Peyer's patch (tissue), 4 donors: ENCODE measurements at regions not wholly inside any gene's neighbourhood (a gene's known extent, or its start where the extent isn't known, plus 50 kb on each side); places are given as distances from the start of the nearest gene placed in this dataset.

Experiments used
- DNase-seq, 3 donors: peaks; one replicate each; pipeline ENCODE4 v3.0.0-alpha.2; 2017 to 2019
- H3K27ac ChIP-seq, 4 donors: fragments of 200-600 bp; sonication (generic); one replicate each; pipeline ENCODE4 v1.5.1; 2016 to 2019
- H3K27me3 ChIP-seq, 2 donors: fragments of 200-600 bp; sonication (generic); one replicate each; pipeline ENCODE4 v1.5.1; 2019
- H3K36me3 ChIP-seq, 3 donors: fragments of 200-600 bp; sonication (generic); one replicate each; pipeline ENCODE4 v1.5.1; 2016 to 2019
- H3K4me1 ChIP-seq, 4 donors: fragments of 200-600 bp; sonication (generic); one replicate each; pipeline ENCODE4 v1.5.1; 2016 to 2019
- H3K4me3 ChIP-seq, 4 donors: fragments of 200-600 bp; sonication (generic); 1 replicate in 3 of 4; 2 replicates in 1 of 4; pipeline ENCODE4 v1.5.1; 2016 to 2019; ENCODE audit warnings: mild to moderate bottlenecking in 1 of 4
- H3K9me3 ChIP-seq, 4 donors: fragments of 200-600 bp; sonication (generic); one replicate each; pipeline ENCODE4 v1.5.1; 2016 to 2019; ENCODE audit warnings: mild to moderate bottlenecking in 1 of 4
- POLR2A ChIP-seq, 2 donors: fragments of 450-650 bp; IDR thresholded peaks; one replicate each; pipeline ENCODE4 v1.5.1; 2017; ENCODE audit warnings: antibody characterized with exemption in 2 of 2, mild to moderate bottlenecking in 2 of 2, moderate library complexity in 2 of 2
- TF ChIP-seq, protein P1 (sequence below), 6 experiments: fragments of 450-650 bp in 4 of 6; fragments of 200-600 bp in 2 of 6; sonication (generic) in 1 of 6; IDR thresholded peaks; one replicate each; pipeline ENCODE4 v1.5.1; 2017 to 2019; ENCODE audit warnings: antibody characterized with exemption in 6 of 6, mild to moderate bottlenecking in 3 of 6, moderate library complexity in 1 of 6

DNA sequence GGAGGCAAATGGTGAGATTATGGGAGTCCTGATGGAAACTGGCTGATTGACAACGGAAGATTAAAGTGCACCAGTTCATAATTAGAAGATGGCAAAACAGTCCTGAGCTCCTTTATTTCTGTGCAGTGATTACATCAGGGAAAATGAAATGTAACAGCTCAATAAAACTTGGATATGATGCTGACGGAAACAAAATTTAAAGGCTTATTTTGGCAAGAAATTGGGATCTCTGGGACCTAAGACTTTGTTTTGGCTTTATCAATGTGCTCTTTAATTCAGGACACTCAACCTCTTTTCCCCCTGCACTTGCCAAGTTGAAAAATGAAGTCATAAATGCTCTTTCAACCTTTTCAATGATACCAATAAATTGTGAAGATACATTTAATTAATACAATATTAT is 226.8 kb downstream of the C6orf118 start:
- no peak overlapping the region for H3K27ac ChIP-seq
- H3K9me3 ChIP-seq: no peaks in the 10 kb centered on the region
- no peaks in the 10 kb centered on the region for H3K27me3 ChIP-seq
- no peaks in the 10 kb centered on the region for H3K4me1 ChIP-seq
- no peak overlapping the region for H3K4me3 ChIP-seq
- no peak for DNase-seq
- no peak for TF ChIP-seq POLR2A (IDR thresholded peaks at IDR 0.05)
- TF ChIP-seq, protein P1, sequence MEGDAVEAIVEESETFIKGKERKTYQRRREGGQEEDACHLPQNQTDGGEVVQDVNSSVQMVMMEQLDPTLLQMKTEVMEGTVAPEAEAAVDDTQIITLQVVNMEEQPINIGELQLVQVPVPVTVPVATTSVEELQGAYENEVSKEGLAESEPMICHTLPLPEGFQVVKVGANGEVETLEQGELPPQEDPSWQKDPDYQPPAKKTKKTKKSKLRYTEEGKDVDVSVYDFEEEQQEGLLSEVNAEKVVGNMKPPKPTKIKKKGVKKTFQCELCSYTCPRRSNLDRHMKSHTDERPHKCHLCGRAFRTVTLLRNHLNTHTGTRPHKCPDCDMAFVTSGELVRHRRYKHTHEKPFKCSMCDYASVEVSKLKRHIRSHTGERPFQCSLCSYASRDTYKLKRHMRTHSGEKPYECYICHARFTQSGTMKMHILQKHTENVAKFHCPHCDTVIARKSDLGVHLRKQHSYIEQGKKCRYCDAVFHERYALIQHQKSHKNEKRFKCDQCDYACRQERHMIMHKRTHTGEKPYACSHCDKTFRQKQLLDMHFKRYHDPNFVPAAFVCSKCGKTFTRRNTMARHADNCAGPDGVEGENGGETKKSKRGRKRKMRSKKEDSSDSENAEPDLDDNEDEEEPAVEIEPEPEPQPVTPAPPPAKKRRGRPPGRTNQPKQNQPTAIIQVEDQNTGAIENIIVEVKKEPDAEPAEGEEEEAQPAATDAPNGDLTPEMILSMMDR (IDR thresholded peaks at IDR 0.05): no peak
- no peaks in the 10 kb centered on the region for H3K36me3 ChIP-seq

DNA sequence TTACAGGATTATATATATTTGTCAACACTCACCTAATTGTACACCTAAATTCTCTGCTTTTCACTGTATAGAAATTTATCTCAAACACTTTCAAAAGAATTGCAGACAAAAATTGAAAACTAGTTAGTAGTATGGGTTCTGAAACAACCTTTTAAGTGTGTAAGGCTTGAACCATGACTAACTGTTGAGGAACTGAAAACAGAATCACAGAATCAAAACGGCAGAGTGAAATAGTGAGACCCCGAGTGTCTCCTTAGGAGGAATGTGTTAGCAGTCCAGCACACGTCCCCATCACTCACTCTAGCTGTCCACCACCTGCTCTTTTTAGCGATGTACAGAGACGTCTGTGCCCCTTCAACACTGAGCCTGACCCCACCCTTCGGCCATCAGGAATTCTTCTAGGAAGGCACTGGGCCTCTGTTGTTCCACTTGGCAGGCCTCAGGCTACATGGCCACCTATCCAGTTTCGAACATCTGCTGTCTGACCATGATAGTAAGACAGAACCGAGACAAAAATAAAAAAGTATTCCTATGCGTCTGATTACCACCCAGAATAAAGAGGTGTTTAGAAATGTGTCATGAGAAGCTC is 227.4 kb downstream of the C6orf118 start:
- no peaks in the 10 kb centered on the region for H3K27me3 ChIP-seq
- H3K36me3 ChIP-seq: no peaks in the 10 kb centered on the region
- no peaks in the 10 kb centered on the region for H3K9me3 ChIP-seq
- no peak for TF ChIP-seq POLR2A (IDR thresholded peaks at IDR 0.05)
- TF ChIP-seq, protein P1 (IDR thresholded peaks at IDR 0.05): no peak
- DNase-seq: no peak
- H3K27ac ChIP-seq: no peak overlapping the region
- no peak overlapping the region for H3K4me3 ChIP-seq
- H3K4me1 ChIP-seq: no peaks in the 10 kb centered on the region

DNA sequence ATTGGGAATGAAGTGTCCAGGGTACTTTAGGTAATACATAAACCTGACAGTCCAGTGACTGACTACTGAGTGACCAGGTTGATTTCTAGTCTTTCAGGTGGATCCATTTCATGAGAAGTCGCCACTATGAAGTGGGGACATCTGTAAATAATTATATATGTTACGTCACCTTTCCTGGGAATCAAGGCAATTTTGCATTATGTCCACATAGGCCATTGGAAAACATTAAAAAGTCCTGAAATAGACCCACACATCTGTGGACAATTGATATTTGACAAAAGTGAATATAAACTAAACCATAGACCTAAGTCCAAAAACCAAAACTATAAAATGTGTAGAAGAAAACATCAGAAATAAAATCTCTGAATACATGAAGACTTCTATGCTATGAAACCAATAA is 231.5 kb downstream of the C6orf118 start:
- H3K36me3 ChIP-seq: no peaks in the 10 kb centered on the region
- no peak for TF ChIP-seq POLR2A (IDR thresholded peaks at IDR 0.05)
- TF ChIP-seq, protein P1 (IDR thresholded peaks at IDR 0.05): no peak
- H3K9me3 ChIP-seq: no peaks in the 10 kb centered on the region
- no peak overlapping the region for H3K27ac ChIP-seq
- no peaks in the 10 kb centered on the region for H3K27me3 ChIP-seq
- H3K4me1 ChIP-seq: no peaks in the 10 kb centered on the region
- no peak for DNase-seq
- H3K4me3 ChIP-seq: no peak overlapping the region

DNA sequence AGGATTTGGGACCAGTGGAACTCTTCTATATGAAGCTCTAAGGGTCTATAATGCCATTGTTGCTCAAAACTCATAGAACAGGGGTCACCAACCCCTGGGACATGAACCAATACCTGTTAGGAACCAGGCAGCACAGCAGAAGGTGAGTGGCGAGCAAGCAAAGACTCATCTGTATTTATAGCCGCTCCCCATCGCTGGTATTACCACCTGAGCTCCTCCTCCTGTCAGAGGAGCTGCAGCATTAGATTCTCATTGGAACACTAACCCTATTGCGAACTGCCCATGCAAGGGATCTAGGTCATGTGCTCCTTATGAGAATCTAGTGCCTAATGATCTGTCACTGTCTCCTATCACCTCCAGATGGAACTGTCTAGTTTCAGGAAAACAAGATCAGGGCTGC is 237.5 kb downstream of the C6orf118 start:
- Histone ChIP-seq H3K4me1 (no peaks in the 10 kb centered on the region), H3K27ac (no peak overlapping the region), H3K4me3 (no peak overlapping the region), H3K36me3 (no peaks in the 10 kb centered on the region), H3K9me3 (no peaks in the 10 kb centered on the region), H3K27me3 (no peaks in the 10 kb centered on the region)
- DNase-seq: no peak
- no peak for TF ChIP-seq POLR2A (IDR thresholded peaks at IDR 0.05)
- TF ChIP-seq, protein P1 (IDR thresholded peaks at IDR 0.05): no peak

DNA sequence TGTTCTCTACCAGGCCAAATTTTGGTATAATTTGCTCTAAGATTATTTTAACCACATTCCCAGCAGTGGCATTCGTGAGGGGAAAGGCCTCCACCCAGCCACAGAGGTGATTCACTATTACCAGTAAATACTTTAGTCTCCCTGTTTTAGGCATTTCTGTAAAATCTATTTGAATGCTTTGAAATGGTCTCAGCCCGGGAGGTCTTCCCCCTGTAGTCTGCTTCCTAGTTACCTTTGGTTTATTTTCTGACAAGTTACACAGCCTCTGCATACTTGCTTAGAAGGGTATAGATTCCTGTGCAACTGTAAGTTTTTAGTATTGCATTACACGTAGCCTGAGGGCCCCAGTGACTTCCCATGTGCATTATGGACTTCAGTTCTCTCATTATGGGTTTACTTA is 248.7 kb downstream of the C6orf118 start:
- no peaks in the 10 kb centered on the region for H3K36me3 ChIP-seq
- DNase-seq: no peak
- no peak overlapping the region for H3K27ac ChIP-seq
- H3K4me1 ChIP-seq: no peaks in the 10 kb centered on the region
- H3K4me3 ChIP-seq: no peak overlapping the region
- TF ChIP-seq, protein P1 (IDR thresholded peaks at IDR 0.05): no peak
- no peak for TF ChIP-seq POLR2A (IDR thresholded peaks at IDR 0.05)
- no peaks in the 10 kb centered on the region for H3K27me3 ChIP-seq
- H3K9me3 ChIP-seq: no peaks in the 10 kb centered on the region

DNA sequence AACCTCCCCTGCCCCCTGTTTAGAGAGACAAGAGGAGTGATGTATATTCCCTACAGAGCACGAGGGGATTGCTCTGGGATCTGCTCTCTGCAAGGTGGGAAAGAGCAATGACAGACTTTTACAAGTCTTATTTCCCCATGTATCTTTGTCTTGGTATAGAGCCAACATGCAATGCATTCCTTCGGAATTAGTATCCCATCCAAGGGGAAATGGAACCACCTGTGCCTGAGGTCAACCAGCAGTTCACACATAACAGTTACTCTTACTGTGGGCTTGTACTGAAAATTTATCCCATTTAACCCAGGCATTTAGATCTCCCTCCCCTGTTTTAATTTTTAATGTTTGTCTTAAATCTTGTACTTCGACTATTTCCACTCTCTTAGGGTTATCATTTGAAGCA is 250.4 kb downstream of the C6orf118 start:
- no peak for TF ChIP-seq POLR2A (IDR thresholded peaks at IDR 0.05)
- TF ChIP-seq, protein P1 (IDR thresholded peaks at IDR 0.05): no peak
- Histone ChIP-seq H3K27me3 (no peaks in the 10 kb centered on the region), H3K36me3 (no peaks in the 10 kb centered on the region), H3K4me3 (no peak overlapping the region), H3K9me3 (no peaks in the 10 kb centered on the region), H3K27ac (no peak overlapping the region), H3K4me1 (no peaks in the 10 kb centered on the region)
- DNase-seq: no peak
